Neural cell (in vitro differentiated cells): ENCODE measurements at regions not wholly inside any gene's neighbourhood (a gene's known extent, or its start where the extent isn't known, plus 50 kb on each side); places are given as distances from the start of the nearest gene placed in this dataset.

ENCODE experiments used
- H2AFZ ChIP-seq: fragments of 200-600, 300-800 bp; sonication (generic), shearing (Covaris generic); 2 replicates; pipeline ENCODE4 v1.6.0; 2014; ENCODE audit warnings: low read depth, mild to moderate bottlenecking, antibody characterized with exemption, low read length, moderate library complexity
- H3F3A ChIP-seq: fragments of 200-600 bp; shearing (Covaris generic); 2 replicates; pipeline ENCODE4 v1.6.1; 2016; ENCODE audit warnings: mild to moderate bottlenecking, moderate library complexity, mixed read lengths, antibody characterized with exemption, low read length; ENCODE audit not compliant: insufficient read depth, poor library complexity, severe bottlenecking
- H3K27ac ChIP-seq: fragments of 200-600, 300-800 bp; sonication (generic), shearing (Covaris generic); 2 replicates; pipeline ENCODE4 v1.5.1; 2014; ENCODE audit warnings: mild to moderate bottlenecking, low read length, moderate library complexity
- H3K27me3 ChIP-seq: fragments of 300-800, 200-600 bp; sonication (generic), shearing (Covaris generic); 2 replicates; pipeline ENCODE4 v1.6.0; 2014; ENCODE audit warnings: mild to moderate bottlenecking, low read depth, low read length, moderate library complexity; ENCODE audit not compliant: insufficient read depth
- H3K36me3 ChIP-seq: fragments of 300-800, 200-600 bp; sonication (generic), shearing (Covaris generic); 2 replicates; pipeline ENCODE4 v1.5.1; 2014; ENCODE audit warnings: mild to moderate bottlenecking, antibody characterized with exemption, low read length, moderate library complexity; ENCODE audit not compliant: insufficient read depth
- H3K4me2 ChIP-seq: fragments of 300-800, 200-600 bp; sonication (generic), shearing (Covaris generic); 2 replicates; pipeline ENCODE4 v1.6.0; 2014; ENCODE audit warnings: mild to moderate bottlenecking, low read length
- H3K4me3 ChIP-seq: fragments of 300-800, 200-600 bp; sonication (generic), shearing (Covaris generic); 2 replicates; pipeline ENCODE4 v1.5.1; 2014; ENCODE audit warnings: mild to moderate bottlenecking, low read length, moderate library complexity
- H3K79me2 ChIP-seq: fragments of 200-600 bp; shearing (Covaris generic); replicated peaks from 2 replicates; pipeline ENCODE4 v1.6.0; 2014; ENCODE audit warnings: mild to moderate bottlenecking, low read length, moderate library complexity; ENCODE audit not compliant: insufficient read depth
- H3K9ac ChIP-seq: fragments of 300-800, 200-600 bp; sonication (generic), shearing (Covaris generic); 2 replicates; pipeline ENCODE4 v1.6.1; 2016; ENCODE audit warnings: mild to moderate bottlenecking, low read length, mixed read lengths
- H3K9me2 ChIP-seq: fragments of 200-600 bp; shearing (Covaris generic); 2 replicates; pipeline ENCODE4 v1.6.1; 2016; ENCODE audit warnings: mild to moderate bottlenecking, low read length, mixed read lengths; ENCODE audit not compliant: insufficient read depth
- H3K9me3 ChIP-seq: fragments of 200-600, 300-800 bp; sonication (generic), shearing (Covaris generic); 2 replicates; pipeline ENCODE4 v1.6.1; 2016; ENCODE audit warnings: mild to moderate bottlenecking, mixed run types, low read length, moderate library complexity, mixed read lengths
- H4K20me1 ChIP-seq: fragments of 200-600 bp; shearing (Covaris generic); 2 replicates; pipeline ENCODE4 v1.6.1; 2016; ENCODE audit warnings: mild to moderate bottlenecking, mixed run types; ENCODE audit not compliant: insufficient read depth
- EP300 ChIP-seq: fragments of 450-650 bp; conservative IDR thresholded peaks from 2 replicates; pipeline ENCODE4 v1.6.1; 2014; ENCODE audit warnings: antibody characterized with exemption, mild to moderate bottlenecking, moderate library complexity; ENCODE audit not compliant: poor library complexity, severe bottlenecking
- EZH2 ChIP-seq: fragments of 200-600, 300-800 bp; shearing (Covaris generic), sonication (generic); IDR thresholded peaks from 2 replicates; pipeline ENCODE4 v1.6.1; 2014; ENCODE audit warnings: antibody characterized with exemption, low read length, borderline replicate concordance, mild to moderate bottlenecking; ENCODE audit not compliant: insufficient read depth, poor library complexity, severe bottlenecking
- MXI1 ChIP-seq: fragments of 450-650 bp; conservative IDR thresholded peaks from 2 replicates; pipeline ENCODE4 v1.6.1; 2014; ENCODE audit warnings: antibody characterized with exemption, mild to moderate bottlenecking; ENCODE audit not compliant: poor library complexity, severe bottlenecking
- POLR2AphosphoS5 ChIP-seq: IDR thresholded peaks from 2 replicates; pipeline ENCODE4 v1.6.1; 2012
- RAD21 ChIP-seq: fragments of 450-650 bp; conservative IDR thresholded peaks from 2 replicates; pipeline ENCODE4 v1.6.1; 2014; ENCODE audit warnings: antibody characterized with exemption, mild to moderate bottlenecking, moderate library complexity
- SMC3 ChIP-seq: fragments of 450-650 bp; conservative IDR thresholded peaks from 2 replicates; pipeline ENCODE4 v1.6.1; 2014; ENCODE audit warnings: antibody characterized with exemption, mild to moderate bottlenecking, moderate library complexity; ENCODE audit not compliant: poor library complexity
- TAF1 ChIP-seq: IDR thresholded peaks from 2 replicates; pipeline ENCODE4 v1.6.1; 2012; ENCODE audit warnings: low read depth
- TF ChIP-seq, protein P1 (sequence below): IDR thresholded peaks from 2 replicates; pipeline ENCODE4 v1.6.1; 2012; ENCODE audit warnings: borderline replicate concordance
- TF ChIP-seq, protein P2 (sequence below): fragments of 450-650 bp; IDR thresholded peaks from 2 replicates; pipeline ENCODE4 v1.5.1; 2014; ENCODE audit warnings: antibody characterized with exemption, mild to moderate bottlenecking, moderate library complexity; ENCODE audit not compliant: poor library complexity, severe bottlenecking

DNA sequence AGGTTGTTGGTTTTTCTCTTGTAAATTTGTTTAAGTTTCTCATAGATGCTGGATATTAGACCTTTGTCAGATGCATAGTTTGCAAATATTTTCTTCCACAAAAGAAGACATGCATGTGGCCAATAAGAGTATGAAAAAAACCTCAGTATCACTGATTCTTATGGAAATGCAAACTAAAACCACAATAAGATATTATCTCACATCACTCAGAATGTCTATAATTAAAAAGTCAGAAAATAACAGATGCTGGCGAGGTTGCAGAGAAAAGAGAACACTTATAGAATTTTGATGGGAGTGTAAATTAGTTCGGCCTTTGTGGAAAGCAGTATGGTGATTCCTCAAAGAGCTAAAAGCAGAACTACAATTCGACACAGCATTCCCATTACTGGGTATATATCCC, 1355.6 kb downstream of the FAM133A start:
- H3K4me3 ChIP-seq = no peak overlapping the region
- H3K4me2 ChIP-seq = no peak overlapping the region
- H3K36me3 ChIP-seq = no peaks in the 10 kb centered on the region
- no peak overlapping the region for H3K27ac ChIP-seq
- no peaks in the 10 kb centered on the region for H4K20me1 ChIP-seq
- TF ChIP-seq SMC3 (no peak), RAD21 (no peak), EZH2 (no peak), TAF1 (no peak), EP300 (no peak)
- TF ChIP-seq, protein P1, sequence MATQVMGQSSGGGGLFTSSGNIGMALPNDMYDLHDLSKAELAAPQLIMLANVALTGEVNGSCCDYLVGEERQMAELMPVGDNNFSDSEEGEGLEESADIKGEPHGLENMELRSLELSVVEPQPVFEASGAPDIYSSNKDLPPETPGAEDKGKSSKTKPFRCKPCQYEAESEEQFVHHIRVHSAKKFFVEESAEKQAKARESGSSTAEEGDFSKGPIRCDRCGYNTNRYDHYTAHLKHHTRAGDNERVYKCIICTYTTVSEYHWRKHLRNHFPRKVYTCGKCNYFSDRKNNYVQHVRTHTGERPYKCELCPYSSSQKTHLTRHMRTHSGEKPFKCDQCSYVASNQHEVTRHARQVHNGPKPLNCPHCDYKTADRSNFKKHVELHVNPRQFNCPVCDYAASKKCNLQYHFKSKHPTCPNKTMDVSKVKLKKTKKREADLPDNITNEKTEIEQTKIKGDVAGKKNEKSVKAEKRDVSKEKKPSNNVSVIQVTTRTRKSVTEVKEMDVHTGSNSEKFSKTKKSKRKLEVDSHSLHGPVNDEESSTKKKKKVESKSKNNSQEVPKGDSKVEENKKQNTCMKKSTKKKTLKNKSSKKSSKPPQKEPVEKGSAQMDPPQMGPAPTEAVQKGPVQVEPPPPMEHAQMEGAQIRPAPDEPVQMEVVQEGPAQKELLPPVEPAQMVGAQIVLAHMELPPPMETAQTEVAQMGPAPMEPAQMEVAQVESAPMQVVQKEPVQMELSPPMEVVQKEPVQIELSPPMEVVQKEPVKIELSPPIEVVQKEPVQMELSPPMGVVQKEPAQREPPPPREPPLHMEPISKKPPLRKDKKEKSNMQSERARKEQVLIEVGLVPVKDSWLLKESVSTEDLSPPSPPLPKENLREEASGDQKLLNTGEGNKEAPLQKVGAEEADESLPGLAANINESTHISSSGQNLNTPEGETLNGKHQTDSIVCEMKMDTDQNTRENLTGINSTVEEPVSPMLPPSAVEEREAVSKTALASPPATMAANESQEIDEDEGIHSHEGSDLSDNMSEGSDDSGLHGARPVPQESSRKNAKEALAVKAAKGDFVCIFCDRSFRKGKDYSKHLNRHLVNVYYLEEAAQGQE = no peak
- TF ChIP-seq, protein P2, sequence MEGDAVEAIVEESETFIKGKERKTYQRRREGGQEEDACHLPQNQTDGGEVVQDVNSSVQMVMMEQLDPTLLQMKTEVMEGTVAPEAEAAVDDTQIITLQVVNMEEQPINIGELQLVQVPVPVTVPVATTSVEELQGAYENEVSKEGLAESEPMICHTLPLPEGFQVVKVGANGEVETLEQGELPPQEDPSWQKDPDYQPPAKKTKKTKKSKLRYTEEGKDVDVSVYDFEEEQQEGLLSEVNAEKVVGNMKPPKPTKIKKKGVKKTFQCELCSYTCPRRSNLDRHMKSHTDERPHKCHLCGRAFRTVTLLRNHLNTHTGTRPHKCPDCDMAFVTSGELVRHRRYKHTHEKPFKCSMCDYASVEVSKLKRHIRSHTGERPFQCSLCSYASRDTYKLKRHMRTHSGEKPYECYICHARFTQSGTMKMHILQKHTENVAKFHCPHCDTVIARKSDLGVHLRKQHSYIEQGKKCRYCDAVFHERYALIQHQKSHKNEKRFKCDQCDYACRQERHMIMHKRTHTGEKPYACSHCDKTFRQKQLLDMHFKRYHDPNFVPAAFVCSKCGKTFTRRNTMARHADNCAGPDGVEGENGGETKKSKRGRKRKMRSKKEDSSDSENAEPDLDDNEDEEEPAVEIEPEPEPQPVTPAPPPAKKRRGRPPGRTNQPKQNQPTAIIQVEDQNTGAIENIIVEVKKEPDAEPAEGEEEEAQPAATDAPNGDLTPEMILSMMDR = no peak
- H3K79me2 ChIP-seq = no peaks in the 10 kb centered on the region
- no peaks in the 10 kb centered on the region for H3K27me3 ChIP-seq
- H3K9me3 ChIP-seq = no peaks in the 10 kb centered on the region
- H2AFZ ChIP-seq = no peak overlapping the region
- no peaks in the 10 kb centered on the region for H3K9me2 ChIP-seq
- H3F3A ChIP-seq = no peaks in the 10 kb centered on the region
- no peak overlapping the region for H3K9ac ChIP-seq

DNA sequence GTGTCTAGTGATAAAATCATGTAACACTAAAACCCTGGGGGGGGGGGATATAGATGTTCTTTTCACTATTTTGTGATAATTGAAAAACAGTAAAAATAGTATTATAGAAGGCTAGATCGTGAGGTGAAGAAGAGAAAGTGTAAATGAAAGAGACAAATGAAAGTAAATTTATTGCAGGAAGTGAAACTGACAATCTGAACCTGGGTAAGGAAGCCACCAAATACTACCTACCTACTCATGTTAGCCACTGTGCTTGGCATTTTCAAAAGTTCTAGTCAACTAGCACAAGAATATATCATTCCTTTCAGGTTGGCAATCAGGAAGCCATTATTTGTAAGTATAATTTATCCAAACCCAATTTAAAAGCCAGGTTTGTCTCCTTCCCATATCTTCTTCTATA, 1366.1 kb downstream of the FAM133A start:
- Histone ChIP-seq H3K9me3 (no peaks in the 10 kb centered on the region), H3K27ac (no peak overlapping the region), H3K4me3 (no peak overlapping the region), H3F3A (no peaks in the 10 kb centered on the region), H3K9me2 (no peaks in the 10 kb centered on the region), H3K79me2 (no peaks in the 10 kb centered on the region), H3K36me3 (no peaks in the 10 kb centered on the region), H3K4me2 (no peak overlapping the region), H3K9ac (no peak overlapping the region), H3K27me3 (no peaks in the 10 kb centered on the region), H2AFZ (no peak overlapping the region), H4K20me1 (no peaks in the 10 kb centered on the region)
- TF ChIP-seq, protein P1 = no peak
- no peak for TF ChIP-seq EP300
- no peak for TF ChIP-seq RAD21
- TF ChIP-seq MXI1 = no peak
- no peak for TF ChIP-seq SMC3
- TF ChIP-seq TAF1 = no peak
- no peak for TF ChIP-seq EZH2
- no peak for TF ChIP-seq POLR2AphosphoS5
- TF ChIP-seq, protein P2 = no peak
